ENCODE measurements at regions not wholly inside any gene's neighbourhood (a gene's known extent, or its start where the extent isn't known, plus 50 kb on each side); places are given as distances from the start of the nearest gene placed in this dataset.
"Not testable (repeated sequence)": the region's sequence is repeated elsewhere in the genome, so short reads cannot be mapped to it uniquely, and the experiment has no call there.

- no peaks in the 10 kb centered on the region for H3K36me3 Mint-ChIP-seq
- CTCF ChIA-PET: no interaction called here
Observed at GRCh38 chr16:87146676-87147075, 170.5 kb downstream of the C16orf95 start.

DNA sequence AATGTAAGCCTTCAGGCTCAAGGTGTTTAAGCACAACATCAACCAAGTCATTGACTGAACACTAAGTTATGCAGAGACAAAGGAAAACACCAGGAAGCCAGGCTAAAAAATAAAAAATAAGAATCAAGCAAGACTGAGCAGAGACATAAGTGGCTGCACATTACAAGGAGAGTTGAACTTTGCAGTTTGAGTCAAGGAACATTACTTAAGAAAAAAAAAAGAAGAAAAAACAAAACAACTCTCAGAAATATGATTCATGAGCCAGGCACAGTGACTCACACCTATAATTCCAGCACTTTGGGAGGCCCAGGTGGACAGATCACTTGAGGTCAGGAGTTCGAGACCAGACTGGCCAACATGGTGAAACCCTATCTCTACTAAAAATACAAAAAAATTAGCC is 168.1 kb downstream of the C16orf95 start:
- H3K4me3 Mint-ChIP-seq: no peak overlapping the region

More at GRCh38 chr16:87146676-87147075, 170.5 kb downstream of the C16orf95 start:
- Histone ChIP-seq H3K36me3 (ENCODE audit: insufficient read depth, low read length) (no peaks in the 10 kb centered on the region), H3K9me3 (ENCODE audit: low read length) (no peaks in the 10 kb centered on the region), H3K4me3 (ENCODE audit: low read length) (no peak overlapping the region), H3K27ac (ENCODE audit: low read depth, low read length) (no peak overlapping the region), H3K27me3 (ENCODE audit: insufficient read depth, low read length, poor library complexity, severe bottlenecking) (no peaks in the 10 kb centered on the region), H3K4me1 (ENCODE audit: insufficient read depth, low read length) (no peaks in the 10 kb centered on the region)
- Mint-ChIP-seq H3K9me3 (peaks cover 0 to 8% (median 3%) of the 10 kb centered on the region in 5 donors), H3K27ac (no peak overlapping the region), H3K27me3 (peaks cover under 1 to 4% of the 10 kb centered on the region in 2 donors), H3K4me3 (no peak overlapping the region), H3K4me1 (no peaks in the 10 kb centered on the region)
- POLR2A ChIA-PET: no interaction called here
- no peak for DNase-seq

GRCh38 chr16:87150262-87150661 is 166.9 kb downstream of the C16orf95 start:
- no peak overlapping the region for H3K4me3 Mint-ChIP-seq
- H3K9me3 Mint-ChIP-seq: peaks cover 3 to 8% (median 4%) of the 10 kb centered on the region in 5 donors
- POLR2A ChIA-PET: no interaction called here

More for the DNA sequence above, 168.1 kb downstream of the C16orf95 start:
- Mint-ChIP-seq H3K36me3 (no peaks in the 10 kb centered on the region), H3K27ac (no peak overlapping the region), H3K4me1 (no peaks in the 10 kb centered on the region), H3K9me3 (peaks cover 0 to 8% (median 3%) of the 10 kb centered on the region in 5 donors), H3K27me3 (peaks cover 0 to 5% of the 10 kb centered on the region in 2 donors)
- Histone ChIP-seq H3K27ac (ENCODE audit: low read depth, low read length) (no peak overlapping the region), H3K27me3 (ENCODE audit: insufficient read depth, low read length, poor library complexity, severe bottlenecking) (no peaks in the 10 kb centered on the region), H3K36me3 (ENCODE audit: insufficient read depth, low read length) (no peaks in the 10 kb centered on the region), H3K4me3 (ENCODE audit: low read length) (no peak overlapping the region), H3K9me3 (ENCODE audit: low read length) (no peaks in the 10 kb centered on the region), H3K4me1 (ENCODE audit: insufficient read depth, low read length) (no peaks in the 10 kb centered on the region)
- CTCF ChIA-PET: no interaction called here
- DNase-seq: no peak
- POLR2A ChIA-PET: no interaction called here

DNA sequence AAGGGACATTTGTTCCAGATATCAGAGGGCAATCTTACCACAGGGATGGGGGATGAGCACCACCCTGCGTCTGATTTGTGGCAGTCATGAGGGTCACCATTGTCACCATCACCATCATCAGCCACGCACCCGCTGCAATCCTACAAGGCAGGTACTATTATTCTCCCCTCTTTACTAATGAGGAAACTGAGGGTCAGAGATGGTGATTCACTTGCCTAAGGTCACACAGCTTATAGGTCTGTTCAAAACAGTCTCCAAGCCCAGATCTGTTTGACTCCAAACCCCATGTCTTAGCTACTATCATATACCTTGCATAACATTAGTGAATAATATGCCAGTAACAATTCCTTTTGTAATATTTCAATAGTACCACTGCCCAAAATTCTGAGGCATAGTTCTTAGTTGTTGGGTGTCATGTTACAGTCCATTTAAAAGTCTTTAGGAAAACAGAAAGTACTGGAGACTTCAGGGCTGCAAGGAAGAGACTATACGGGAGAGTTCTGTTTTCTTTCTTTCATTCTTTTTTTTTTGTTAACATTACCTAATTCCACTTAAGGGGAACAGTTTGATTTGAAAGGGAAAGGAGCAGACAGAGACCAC is 166.4 kb downstream of the C16orf95 start:
- no peaks in the 10 kb centered on the region for H3K36me3 Mint-ChIP-seq
- H3K9me3 Mint-ChIP-seq: peaks cover 3 to 8% (median 4%) of the 10 kb centered on the region in 5 donors
- H3K27me3 ChIP-seq (ENCODE audit: insufficient read depth, low read length, poor library complexity, severe bottlenecking): no peaks in the 10 kb centered on the region
- H3K36me3 ChIP-seq (ENCODE audit: insufficient read depth, low read length): no peaks in the 10 kb centered on the region
- H3K27me3 Mint-ChIP-seq: peaks cover 2 to 3% of the 10 kb centered on the region in 2 donors
- no peak overlapping the region for H3K27ac Mint-ChIP-seq
- no peak overlapping the region for H3K4me3 ChIP-seq (ENCODE audit: low read length)
- no peaks in the 10 kb centered on the region for H3K9me3 ChIP-seq (ENCODE audit: low read length)
- ChIA-PET POLR2A (no interaction called here), CTCF (no interaction called here)
- H3K4me1 ChIP-seq (ENCODE audit: insufficient read depth, low read length): no peaks in the 10 kb centered on the region
- H3K4me1 Mint-ChIP-seq: no peaks in the 10 kb centered on the region
- H3K4me3 Mint-ChIP-seq: no peak overlapping the region
- no peak overlapping the region for H3K27ac ChIP-seq (ENCODE audit: low read depth, low read length)
- DNase-seq: no peak

More at GRCh38 chr16:87150262-87150661, 166.9 kb downstream of the C16orf95 start:
- H3K4me3 ChIP-seq (ENCODE audit: low read length): no peak overlapping the region
- CTCF ChIA-PET: interaction anchor here (1.0 kb wide), 1 partner anchor 10 kb away, joined by 3 read pairs; no protein-coding TSS in a partner anchor
- H3K27ac ChIP-seq (ENCODE audit: low read depth, low read length): no peak overlapping the region
- no peaks in the 10 kb centered on the region for H3K4me1 ChIP-seq (ENCODE audit: insufficient read depth, low read length)
- no peak overlapping the region for H3K27ac Mint-ChIP-seq
- H3K9me3 ChIP-seq (ENCODE audit: low read length): no peaks in the 10 kb centered on the region
- H3K27me3 ChIP-seq (ENCODE audit: insufficient read depth, low read length, poor library complexity, severe bottlenecking): no peaks in the 10 kb centered on the region
- H3K36me3 ChIP-seq (ENCODE audit: insufficient read depth, low read length): no peaks in the 10 kb centered on the region
- DNase-seq: no peak
- H3K27me3 Mint-ChIP-seq: peaks cover 1 to 3% of the 10 kb centered on the region in 2 donors
- no peaks in the 10 kb centered on the region for H3K4me1 Mint-ChIP-seq
- no peaks in the 10 kb centered on the region for H3K36me3 Mint-ChIP-seq

GRCh38 chr16:87152221-87152755 is 164.9 kb downstream of the C16orf95 start:
- Mint-ChIP-seq H3K9me3 (peaks cover 3 to 8% (median 5%) of the 10 kb centered on the region in 5 donors), H3K36me3 (no peaks in the 10 kb centered on the region), H3K27me3 (peaks cover 3% of the 10 kb centered on the region in 2 donors), H3K4me3 (no peak overlapping the region), H3K27ac (no peak overlapping the region), H3K4me1 (no peaks in the 10 kb centered on the region)
- CTCF ChIA-PET: no interaction called here
- no peaks in the 10 kb centered on the region for H3K4me1 ChIP-seq (ENCODE audit: insufficient read depth, low read length)
- H3K4me3 ChIP-seq (ENCODE audit: low read length): no peak overlapping the region
- H3K36me3 ChIP-seq (ENCODE audit: insufficient read depth, low read length): no peaks in the 10 kb centered on the region
- DNase-seq: no peak
- no peak overlapping the region for H3K27ac ChIP-seq (ENCODE audit: low read depth, low read length)
- no peaks in the 10 kb centered on the region for H3K27me3 ChIP-seq (ENCODE audit: insufficient read depth, low read length, poor library complexity, severe bottlenecking)
- POLR2A ChIA-PET: no interaction called here
- no peaks in the 10 kb centered on the region for H3K9me3 ChIP-seq (ENCODE audit: low read length)

GRCh38 chr16:87153326-87153725 is 163.9 kb downstream of the C16orf95 start:
- no peak overlapping the region for H3K4me3 Mint-ChIP-seq
- Histone ChIP-seq H3K9me3 (ENCODE audit: low read length) (no peaks in the 10 kb centered on the region), H3K4me3 (ENCODE audit: low read length) (no peak overlapping the region), H3K27ac (ENCODE audit: low read depth, low read length) (no peak overlapping the region), H3K36me3 (ENCODE audit: insufficient read depth, low read length) (no peaks in the 10 kb centered on the region), H3K27me3 (ENCODE audit: insufficient read depth, low read length, poor library complexity, severe bottlenecking) (no peaks in the 10 kb centered on the region), H3K4me1 (ENCODE audit: insufficient read depth, low read length) (no peaks in the 10 kb centered on the region)
- CTCF ChIA-PET: no interaction called here
- H3K4me1 Mint-ChIP-seq: no peaks in the 10 kb centered on the region
- H3K9me3 Mint-ChIP-seq: peaks cover under 1 to 8% (median 5%) of the 10 kb centered on the region in 5 donors
- POLR2A ChIA-PET: no interaction called here
- no peak overlapping the region for H3K27ac Mint-ChIP-seq
- peaks cover 3 to 6% of the 10 kb centered on the region in 2 donors for H3K27me3 Mint-ChIP-seq
- no peak for DNase-seq
- no peaks in the 10 kb centered on the region for H3K36me3 Mint-ChIP-seq

DNA sequence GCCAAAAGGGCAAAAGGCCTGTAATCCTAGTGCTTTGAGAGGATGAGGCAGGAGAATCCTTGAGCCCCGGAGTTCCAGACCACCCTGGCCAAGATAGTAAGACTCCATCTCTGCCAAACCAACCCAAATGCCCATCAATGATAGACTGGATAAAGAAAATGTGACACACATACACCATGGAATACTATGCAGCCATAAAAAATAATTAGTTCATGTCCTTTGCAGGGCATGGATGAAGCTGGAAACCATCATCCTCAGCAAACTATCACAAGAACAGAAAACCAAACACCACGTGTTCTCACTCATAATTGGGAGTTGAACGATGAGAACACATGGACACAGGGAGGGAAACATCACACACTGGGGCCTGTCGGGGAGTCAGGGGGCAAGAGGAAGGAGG is 161.9 kb downstream of the C16orf95 start:
- H3K36me3 ChIP-seq (ENCODE audit: insufficient read depth, low read length); DNase-seq; CTCF ChIA-PET; H3K27ac ChIP-seq (ENCODE audit: low read depth, low read length); H3K4me1 Mint-ChIP-seq; H3K4me3 ChIP-seq (ENCODE audit: low read length); H3K4me1 ChIP-seq (ENCODE audit: insufficient read depth, low read length); H3K27me3 Mint-ChIP-seq; H3K9me3 ChIP-seq (ENCODE audit: low read length); H3K27ac Mint-ChIP-seq; H3K4me3 Mint-ChIP-seq; POLR2A ChIA-PET; H3K27me3 ChIP-seq (ENCODE audit: insufficient read depth, low read length, poor library complexity, severe bottlenecking); H3K9me3 Mint-ChIP-seq; H3K36me3 Mint-ChIP-seq: not testable (repeated sequence)

- H3K36me3 Mint-ChIP-seq: no peaks in the 10 kb centered on the region
- Histone ChIP-seq H3K9me3 (ENCODE audit: low read length) (no peaks in the 10 kb centered on the region), H3K27me3 (ENCODE audit: insufficient read depth, low read length, poor library complexity, severe bottlenecking) (no peaks in the 10 kb centered on the region), H3K27ac (ENCODE audit: low read depth, low read length) (no peak overlapping the region), H3K4me3 (ENCODE audit: low read length) (no peak overlapping the region), H3K36me3 (ENCODE audit: insufficient read depth, low read length) (no peaks in the 10 kb centered on the region), H3K4me1 (ENCODE audit: insufficient read depth, low read length) (no peaks in the 10 kb centered on the region)
- no peak overlapping the region for H3K27ac Mint-ChIP-seq
- no peak for DNase-seq
- no peak overlapping the region for H3K4me3 Mint-ChIP-seq
- ChIA-PET CTCF (no interaction called here), POLR2A (no interaction called here)
- H3K9me3 Mint-ChIP-seq: peaks cover 0 to 5% (median 0%) of the 10 kb centered on the region in 5 donors
- no peaks in the 10 kb centered on the region for H3K4me1 Mint-ChIP-seq
- peaks cover 3 to 7% of the 10 kb centered on the region in 2 donors for H3K27me3 Mint-ChIP-seq
Observed at GRCh38 chr16:87156195-87156594, 161.0 kb downstream of the C16orf95 start.
